Epithelial cell of proximal tubule (primary cell): ENCODE measurements at regions not wholly inside any gene's neighbourhood (a gene's known extent, or its start where the extent isn't known, plus 50 kb on each side); places are given as distances from the start of the nearest gene placed in this dataset.

Experiments
- DNase-seq: peaks from one replicate; pipeline ENCODE4 v3.0.0-alpha.2; 2011; ENCODE audit warnings: low read depth
- H3K4me3 ChIP-seq: 2 replicates; pipeline ENCODE4 v1.5.1; 2011; ENCODE audit warnings: low read depth, mild to moderate bottlenecking, low read length
- CTCF ChIP-seq: conservative IDR thresholded peaks from 2 replicates; pipeline ENCODE4 v1.5.1; 2012; ENCODE audit warnings: low read depth, mild to moderate bottlenecking, low read length

- DNase-seq, result no peak
- no peak for TF ChIP-seq CTCF
- H3K4me3 ChIP-seq, result no peak overlapping the region
Observed at GRCh38 chr14:96681829-96682228, 115.4 kb upstream of the VRK1 start.

GRCh38 chr14:96682401-96682800 lies 114.8 kb upstream of the VRK1 start:
- TF ChIP-seq CTCF, result no peak
- DNase-seq, result no peak
- no peak overlapping the region for H3K4me3 ChIP-seq

DNA sequence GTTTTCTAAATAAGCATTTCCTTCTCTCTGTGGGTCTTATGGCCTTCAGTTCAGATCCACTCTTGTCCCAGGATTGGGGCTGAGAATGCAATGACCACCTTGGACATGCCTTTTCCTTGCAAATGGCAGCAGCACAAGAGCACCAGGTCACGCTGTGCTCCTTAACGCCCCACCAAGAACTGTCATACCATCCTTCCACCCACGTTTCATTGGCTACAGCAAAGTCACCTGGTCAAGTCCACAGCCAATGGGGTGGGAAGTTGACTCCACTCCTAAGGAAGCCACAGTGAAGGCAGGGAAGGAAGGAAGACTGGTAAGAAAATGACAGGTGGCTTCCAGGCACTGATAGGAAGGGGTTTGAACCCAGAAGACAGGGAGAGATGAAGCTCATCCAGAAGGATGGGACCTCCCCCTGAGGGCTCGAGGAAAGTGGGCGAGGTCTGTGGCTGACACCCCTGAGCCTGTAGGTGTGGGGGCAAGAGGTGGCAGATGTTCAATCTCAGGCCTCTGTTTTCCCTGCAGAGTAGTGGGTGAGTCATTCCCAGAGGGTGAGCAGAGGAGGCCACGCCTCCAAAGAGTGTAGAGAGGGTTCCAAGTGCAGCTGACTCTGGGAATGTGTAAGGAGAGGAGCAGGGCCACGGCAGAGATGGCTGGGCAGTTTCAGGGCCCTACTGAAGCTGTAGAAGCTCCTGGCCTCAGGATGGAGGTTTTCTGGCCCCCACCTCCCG lies 113.5 kb upstream of the VRK1 start:
- no peak for TF ChIP-seq CTCF
- no peak for DNase-seq
- H3K4me3 ChIP-seq, result no peak overlapping the region

DNA sequence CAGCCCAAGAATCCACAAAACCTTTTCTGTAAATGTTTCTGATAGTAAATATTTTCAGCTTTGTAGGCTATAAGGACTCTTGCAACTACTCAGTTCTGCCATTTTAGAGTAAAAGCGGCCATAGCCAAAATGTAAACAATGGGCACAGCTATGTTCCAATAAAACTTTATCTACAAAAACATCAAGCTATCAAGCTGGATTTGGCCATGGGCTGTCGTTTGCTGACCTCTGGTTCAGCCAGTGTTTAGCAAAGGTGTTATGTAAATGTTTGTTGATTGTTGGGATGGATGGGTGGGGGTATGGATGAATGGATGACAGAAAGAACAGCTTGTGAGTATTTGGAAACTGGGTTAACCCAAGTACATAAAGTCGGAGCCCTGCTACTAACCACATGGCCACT lies 111.1 kb upstream of the VRK1 start:
- no peak for DNase-seq
- no peak for TF ChIP-seq CTCF
- H3K4me3 ChIP-seq, result no peak overlapping the region

GRCh38 chr14:96688629-96689028 lies 108.6 kb upstream of the VRK1 start:
- DNase-seq, result no peak
- TF ChIP-seq CTCF, result no peak
- H3K4me3 ChIP-seq, result no peak overlapping the region

- no peak for TF ChIP-seq CTCF
- no peak overlapping the region for H3K4me3 ChIP-seq
- no peak for DNase-seq
Observed at GRCh38 chr14:96690713-96691383, 106.3 kb upstream of the VRK1 start.
